ENCODE measurements at regions not wholly inside any gene's neighbourhood (a gene's known extent, or its start where the extent isn't known, plus 50 kb on each side); places are given as distances from the start of the nearest gene placed in this dataset.
"Not testable (repeated sequence)": the region's sequence is repeated elsewhere in the genome, so short reads cannot be mapped to it uniquely, and the experiment has no call there.

DNA sequence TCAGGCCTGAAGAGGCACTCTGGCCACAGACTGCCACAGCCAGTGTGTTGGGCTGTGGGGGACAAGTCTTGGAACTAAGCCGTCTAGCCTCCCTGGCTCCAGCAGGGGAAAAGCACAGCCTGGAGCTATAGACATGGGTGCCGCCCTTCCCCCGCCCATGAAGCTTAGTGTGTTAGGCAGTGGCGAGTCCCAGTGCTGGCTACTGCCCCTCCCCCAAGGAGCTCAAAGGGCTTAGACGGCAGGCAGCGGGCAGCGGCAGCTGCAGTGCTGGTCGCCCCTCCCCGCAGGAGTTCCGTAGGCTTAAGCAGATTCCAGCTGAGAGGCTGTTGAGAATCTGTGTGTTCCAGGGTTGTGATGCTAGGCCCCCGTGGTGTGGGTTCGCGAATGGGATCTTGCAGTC is 135.8 kb upstream of the RORA start:
- Histone ChIP-seq H3K9me3 (ENCODE audit: control insufficient read depth, low read depth, low read length) (no peaks in the 10 kb centered on the region), H4K91ac (ENCODE audit: insufficient read length, low read depth, low read length) (no peak overlapping the region), H3K79me2 (ENCODE audit: insufficient read depth, low read length) (no peaks in the 10 kb centered on the region), H3K56ac (ENCODE audit: insufficient read length, low read depth, low read length) (no peak overlapping the region), H2BK120ac (ENCODE audit: low read depth, low read length, poor library complexity, severe bottlenecking) (no peak overlapping the region), H3K4ac (ENCODE audit: low read depth, low read length) (no peak overlapping the region), H3K23ac (ENCODE audit: insufficient read length, low read depth, low read length) (no peak overlapping the region), H2BK12ac (ENCODE audit: insufficient read length, low read depth, low read length) (no peak overlapping the region), H3K9ac (ENCODE audit: extremely low read depth, insufficient read length, low read length) (no peak overlapping the region), H2BK5ac (ENCODE audit: insufficient read length, low read length) (no peak overlapping the region), H3K14ac (ENCODE audit: insufficient read depth, low read length) (peak overlapping the region; percentile 31; the same call in 1 of the 2 replicates), H3K27me3 (ENCODE audit: insufficient read depth, low read length) (no peaks in the 10 kb centered on the region), H3K4me2 (ENCODE audit: insufficient read depth, insufficient read length, low read length) (peak overlapping the region; percentile 43), H4K5ac (ENCODE audit: insufficient read length, low read depth, low read length) (no peak overlapping the region), H4K20me1 (ENCODE audit: control insufficient read depth, insufficient read depth, insufficient read length) (no peaks in the 10 kb centered on the region), H2BK15ac (ENCODE audit: low read depth, low read length) (no peak overlapping the region), H3K79me1 (ENCODE audit: insufficient read depth, low read depth, low read length, poor library complexity, severe bottlenecking) (no peaks in the 10 kb centered on the region), H3T11ph (ENCODE audit: low read length) (no peak overlapping the region), H2AFZ (ENCODE audit: low read length) (no peak overlapping the region), H4K8ac (replicated peaks; ENCODE audit: insufficient read length, low read depth, low read length) (no peak overlapping the region), H3K27ac (ENCODE audit: insufficient read length, low read depth, low read length) (no peak overlapping the region), H3K18ac (ENCODE audit: insufficient read length, low read depth, low read length) (peak overlapping the region; percentile 25), H2BK20ac (ENCODE audit: low read depth, low read length, poor library complexity, severe bottlenecking) (no peak overlapping the region), H3K23me2 (ENCODE audit: insufficient read length, low read depth, low read length, poor library complexity, severe bottlenecking) (no peaks in the 10 kb centered on the region), H2AK5ac (ENCODE audit: insufficient read length, low read length) (no peak overlapping the region), H3K4me1 (ENCODE audit: insufficient read depth, low read length) (no peaks in the 10 kb centered on the region)
- peaks cover 3 to 40% (median 6%) of the 10 kb centered on the region in 3 experiments; a peak in 6 of 7 replicates for H3K36me3 Mint-ChIP-seq (ENCODE audit: insufficient read depth in 1 of 3, low read depth in 3 of 3)
- H3K4me3 Mint-ChIP-seq, result peak overlapping the region in 1 of 2 experiments; percentile 53; a peak in 2 of 5 replicates
- peaks cover 16% of the 10 kb centered on the region for H3K27me3 Mint-ChIP-seq (ENCODE audit: low read depth)
- DNase-seq, result peak; percentile 86
- H3K4me1 Mint-ChIP-seq, result peaks cover 15% of the 10 kb centered on the region in 2 experiments
- peaks cover 27 to 29% of the 10 kb centered on the region in 2 experiments for H3K9me3 Mint-ChIP-seq
- WGBS (ENCODE audit: extremely low coverage, insufficient read length, low lambda C conversion rate), result no CpG with 5 or more reads among the region's 13 CpGs
- TF ChIP-seq, protein P1, sequence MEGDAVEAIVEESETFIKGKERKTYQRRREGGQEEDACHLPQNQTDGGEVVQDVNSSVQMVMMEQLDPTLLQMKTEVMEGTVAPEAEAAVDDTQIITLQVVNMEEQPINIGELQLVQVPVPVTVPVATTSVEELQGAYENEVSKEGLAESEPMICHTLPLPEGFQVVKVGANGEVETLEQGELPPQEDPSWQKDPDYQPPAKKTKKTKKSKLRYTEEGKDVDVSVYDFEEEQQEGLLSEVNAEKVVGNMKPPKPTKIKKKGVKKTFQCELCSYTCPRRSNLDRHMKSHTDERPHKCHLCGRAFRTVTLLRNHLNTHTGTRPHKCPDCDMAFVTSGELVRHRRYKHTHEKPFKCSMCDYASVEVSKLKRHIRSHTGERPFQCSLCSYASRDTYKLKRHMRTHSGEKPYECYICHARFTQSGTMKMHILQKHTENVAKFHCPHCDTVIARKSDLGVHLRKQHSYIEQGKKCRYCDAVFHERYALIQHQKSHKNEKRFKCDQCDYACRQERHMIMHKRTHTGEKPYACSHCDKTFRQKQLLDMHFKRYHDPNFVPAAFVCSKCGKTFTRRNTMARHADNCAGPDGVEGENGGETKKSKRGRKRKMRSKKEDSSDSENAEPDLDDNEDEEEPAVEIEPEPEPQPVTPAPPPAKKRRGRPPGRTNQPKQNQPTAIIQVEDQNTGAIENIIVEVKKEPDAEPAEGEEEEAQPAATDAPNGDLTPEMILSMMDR (conservative IDR thresholded peaks at IDR 0.05), result no peak
- no peak overlapping the region for H3K27ac Mint-ChIP-seq

DNA sequence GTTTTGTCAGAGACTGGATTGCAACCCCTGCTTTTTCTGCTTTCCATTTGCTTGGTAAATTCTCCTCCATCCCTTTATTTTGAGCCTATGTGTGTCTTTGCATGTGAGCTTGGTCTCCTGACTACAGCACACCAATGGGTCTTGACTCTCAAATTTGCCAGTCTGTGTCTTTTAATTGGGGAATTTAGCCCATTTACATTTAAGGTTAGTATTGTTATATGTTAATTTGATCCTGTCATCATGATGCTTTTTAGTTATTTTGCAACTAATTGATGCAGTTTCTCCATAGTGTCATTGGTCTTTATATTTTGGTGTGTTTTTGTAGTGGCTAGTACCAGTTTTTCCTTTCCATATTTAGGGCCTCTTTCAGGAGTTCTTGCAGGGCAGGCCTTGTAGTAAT is 133.8 kb upstream of the RORA start:
- H3K79me2 ChIP-seq (ENCODE audit: insufficient read depth, low read length); H4K5ac ChIP-seq (ENCODE audit: insufficient read length, low read depth, low read length); H3K18ac ChIP-seq (ENCODE audit: insufficient read length, low read depth, low read length); H2BK20ac ChIP-seq (ENCODE audit: low read depth, low read length, poor library complexity, severe bottlenecking); H3K23ac ChIP-seq (ENCODE audit: insufficient read length, low read depth, low read length); H2BK120ac ChIP-seq (ENCODE audit: low read depth, low read length, poor library complexity, severe bottlenecking); H3K56ac ChIP-seq (ENCODE audit: insufficient read length, low read depth, low read length); H2AK5ac ChIP-seq (ENCODE audit: insufficient read length, low read length); H3K9ac ChIP-seq (ENCODE audit: extremely low read depth, insufficient read length, low read length); H3K23me2 ChIP-seq (ENCODE audit: insufficient read length, low read depth, low read length, poor library complexity, severe bottlenecking); H4K20me1 ChIP-seq (ENCODE audit: control insufficient read depth, insufficient read depth, insufficient read length); H3K79me1 ChIP-seq (ENCODE audit: insufficient read depth, low read depth, low read length, poor library complexity, severe bottlenecking); H3K4me3 Mint-ChIP-seq; H4K91ac ChIP-seq (ENCODE audit: insufficient read length, low read depth, low read length); H3K4me2 ChIP-seq (ENCODE audit: insufficient read depth, insufficient read length, low read length); H3K9me3 ChIP-seq (ENCODE audit: control insufficient read depth, low read depth, low read length); H3K4ac ChIP-seq (ENCODE audit: low read depth, low read length); H2AFZ ChIP-seq (ENCODE audit: low read length); H2BK5ac ChIP-seq (ENCODE audit: insufficient read length, low read length); H3T11ph ChIP-seq (ENCODE audit: low read length); H4K8ac ChIP-seq (replicated peaks; ENCODE audit: insufficient read length, low read depth, low read length); H3K4me1 ChIP-seq (ENCODE audit: insufficient read depth, low read length); H3K27ac Mint-ChIP-seq; H3K27me3 ChIP-seq (ENCODE audit: insufficient read depth, low read length); H3K27ac ChIP-seq (ENCODE audit: insufficient read length, low read depth, low read length); H3K14ac ChIP-seq (ENCODE audit: insufficient read depth, low read length); H2BK15ac ChIP-seq (ENCODE audit: low read depth, low read length); DNase-seq; H2BK12ac ChIP-seq (ENCODE audit: insufficient read length, low read depth, low read length): not testable (repeated sequence)
- H3K4me1 Mint-ChIP-seq, result peaks cover 15% of the 10 kb centered on the region in 2 experiments
- H3K36me3 Mint-ChIP-seq (ENCODE audit: insufficient read depth in 1 of 3, low read depth in 3 of 3), result peaks cover 3 to 40% (median 6%) of the 10 kb centered on the region in 3 experiments; a peak in 6 of 7 replicates
- H3K9me3 Mint-ChIP-seq, result peaks cover 29 to 33% of the 10 kb centered on the region in 2 experiments
- peaks cover 16% of the 10 kb centered on the region for H3K27me3 Mint-ChIP-seq (ENCODE audit: low read depth)
